OCI-LY1 (cell line): ENCODE measurements at regions not wholly inside any gene's neighbourhood (a gene's known extent, or its start where the extent isn't known, plus 50 kb on each side); places are given as distances from the start of the nearest gene placed in this dataset.

Experiments
- H2AFZ ChIP-seq: fragments of 200-600 bp; sonication (generic), shearing (Covaris generic); 2 replicates; pipeline ENCODE4 v1.6.0; 2014; ENCODE audit warnings: antibody characterized with exemption, mild to moderate bottlenecking, low read length
- H3F3A ChIP-seq: fragments of 200-600 bp; sonication (generic), shearing (Covaris generic); 2 replicates; pipeline ENCODE4 v1.6.0; 2014; ENCODE audit warnings: mild to moderate bottlenecking, antibody characterized with exemption, low read length, moderate library complexity; ENCODE audit not compliant: insufficient read depth
- H3K27ac ChIP-seq: fragments of 200-600 bp; sonication (generic); 2 replicates; pipeline ENCODE4 v1.5.1; 2014; ENCODE audit warnings: low read length, mixed run types, mild to moderate bottlenecking, low read depth; ENCODE audit not compliant: poor library complexity, severe bottlenecking
- H3K27me3 ChIP-seq: fragments of 200-600 bp; sonication (generic); 2 replicates; pipeline ENCODE4 v1.6.0; 2014; ENCODE audit warnings: antibody characterized with exemption, mild to moderate bottlenecking, low read length, moderate library complexity; ENCODE audit not compliant: insufficient read depth
- H3K36me3 ChIP-seq: fragments of 200-600 bp; sonication (generic); 2 replicates; pipeline ENCODE4 v1.6.1; 2014; ENCODE audit warnings: mild to moderate bottlenecking, antibody characterized with exemption, low read length, moderate library complexity, mixed read lengths; ENCODE audit not compliant: insufficient read depth
- H3K4me1 ChIP-seq: fragments of 200-600 bp; sonication (generic); 2 replicates; pipeline ENCODE4 v1.5.1; 2014; ENCODE audit warnings: mild to moderate bottlenecking, low read length, moderate library complexity; ENCODE audit not compliant: insufficient read depth, severe bottlenecking
- H3K4me2 ChIP-seq: fragments of 200-600 bp; sonication (generic), shearing (Covaris generic); 2 replicates; pipeline ENCODE4 v1.6.1; 2014; ENCODE audit warnings: low read length
- H3K4me3 ChIP-seq: fragments of 200-600 bp; sonication (generic); 2 replicates; pipeline ENCODE4 v1.5.1; 2014; ENCODE audit warnings: low read length, low read depth, mild to moderate bottlenecking, mixed read lengths; ENCODE audit not compliant: poor library complexity, severe bottlenecking
- H3K79me2 ChIP-seq: fragments of 200-600 bp; shearing (Covaris generic); 2 replicates; pipeline ENCODE4 v1.6.1; 2016; ENCODE audit warnings: mixed run types, low read length, mixed read lengths; ENCODE audit not compliant: insufficient read depth
- H3K9ac ChIP-seq: fragments of 200-600 bp; sonication (generic), shearing (Covaris generic); 2 replicates; pipeline ENCODE4 v1.6.1; 2014; ENCODE audit warnings: mild to moderate bottlenecking, low read length, mixed read lengths
- H3K9me2 ChIP-seq: fragments of 200-600 bp; sonication (generic), shearing (Covaris generic); 2 replicates; pipeline ENCODE4 v1.6.1; 2014; ENCODE audit warnings: low read depth, mild to moderate bottlenecking, low read length, mixed read lengths
- H3K9me3 ChIP-seq: fragments of 200-600 bp; shearing (Covaris generic); 2 replicates; pipeline ENCODE4 v1.6.1; 2014; ENCODE audit warnings: low read length, mixed read lengths
- H4K20me1 ChIP-seq: fragments of 200-600 bp; sonication (generic), shearing (Covaris generic); 2 replicates; pipeline ENCODE4 v1.6.0; 2016; ENCODE audit warnings: mild to moderate bottlenecking, low read length; ENCODE audit not compliant: insufficient read depth
- EZH2 ChIP-seq: fragments of 200-600 bp; sonication (generic), shearing (Covaris generic); IDR thresholded peaks from 2 replicates; pipeline ENCODE4 v1.8.0; 2017; ENCODE audit warnings: borderline replicate concordance, mixed run types, mild to moderate bottlenecking, antibody characterized with exemption, low read length, moderate library complexity, mixed read lengths
- TF ChIP-seq, protein P1 (sequence below): fragments of 200-600 bp; sonication (generic), shearing (Covaris generic); IDR thresholded peaks from 2 replicates; pipeline ENCODE4 v1.5.1; 2017; ENCODE audit warnings: mild to moderate bottlenecking, antibody characterized with exemption, low read length, moderate library complexity, mixed read lengths

DNA sequence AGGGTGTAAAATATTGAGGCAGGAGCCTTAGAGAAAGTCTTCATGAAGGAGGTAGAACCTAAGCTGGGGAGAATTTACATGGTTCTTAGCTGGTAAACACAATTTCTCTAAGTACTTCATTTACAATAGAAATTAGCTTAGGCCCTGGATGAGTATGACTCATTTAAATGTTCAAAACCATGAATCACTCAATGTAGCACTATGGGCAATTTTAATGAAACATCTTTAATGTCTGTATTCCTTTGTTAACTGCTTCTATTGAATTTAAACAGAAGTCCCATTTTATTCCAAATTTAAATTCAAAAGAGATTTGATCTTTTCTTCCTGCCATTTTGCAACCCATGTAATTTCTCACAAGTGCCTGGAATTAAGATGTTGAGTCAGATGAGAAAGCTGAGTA is 252.1 kb downstream of the RFC3 start:
- no peak overlapping the region for H3K4me3 ChIP-seq
- H3K79me2 ChIP-seq: no peaks in the 10 kb centered on the region
- no peak for TF ChIP-seq EZH2
- TF ChIP-seq, protein P1, sequence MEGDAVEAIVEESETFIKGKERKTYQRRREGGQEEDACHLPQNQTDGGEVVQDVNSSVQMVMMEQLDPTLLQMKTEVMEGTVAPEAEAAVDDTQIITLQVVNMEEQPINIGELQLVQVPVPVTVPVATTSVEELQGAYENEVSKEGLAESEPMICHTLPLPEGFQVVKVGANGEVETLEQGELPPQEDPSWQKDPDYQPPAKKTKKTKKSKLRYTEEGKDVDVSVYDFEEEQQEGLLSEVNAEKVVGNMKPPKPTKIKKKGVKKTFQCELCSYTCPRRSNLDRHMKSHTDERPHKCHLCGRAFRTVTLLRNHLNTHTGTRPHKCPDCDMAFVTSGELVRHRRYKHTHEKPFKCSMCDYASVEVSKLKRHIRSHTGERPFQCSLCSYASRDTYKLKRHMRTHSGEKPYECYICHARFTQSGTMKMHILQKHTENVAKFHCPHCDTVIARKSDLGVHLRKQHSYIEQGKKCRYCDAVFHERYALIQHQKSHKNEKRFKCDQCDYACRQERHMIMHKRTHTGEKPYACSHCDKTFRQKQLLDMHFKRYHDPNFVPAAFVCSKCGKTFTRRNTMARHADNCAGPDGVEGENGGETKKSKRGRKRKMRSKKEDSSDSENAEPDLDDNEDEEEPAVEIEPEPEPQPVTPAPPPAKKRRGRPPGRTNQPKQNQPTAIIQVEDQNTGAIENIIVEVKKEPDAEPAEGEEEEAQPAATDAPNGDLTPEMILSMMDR: no peak
- H3K27me3 ChIP-seq: no peaks in the 10 kb centered on the region
- no peaks in the 10 kb centered on the region for H3K9me2 ChIP-seq
- no peak overlapping the region for H2AFZ ChIP-seq
- no peaks in the 10 kb centered on the region for H4K20me1 ChIP-seq
- H3K36me3 ChIP-seq: no peaks in the 10 kb centered on the region
- peaks cover 8% of the 10 kb centered on the region for H3K4me1 ChIP-seq
- no peak overlapping the region for H3K9ac ChIP-seq
- H3K27ac ChIP-seq: no peak overlapping the region
- no peaks in the 10 kb centered on the region for H3F3A ChIP-seq
- no peaks in the 10 kb centered on the region for H3K9me3 ChIP-seq
- H3K4me2 ChIP-seq: no peak overlapping the region

DNA sequence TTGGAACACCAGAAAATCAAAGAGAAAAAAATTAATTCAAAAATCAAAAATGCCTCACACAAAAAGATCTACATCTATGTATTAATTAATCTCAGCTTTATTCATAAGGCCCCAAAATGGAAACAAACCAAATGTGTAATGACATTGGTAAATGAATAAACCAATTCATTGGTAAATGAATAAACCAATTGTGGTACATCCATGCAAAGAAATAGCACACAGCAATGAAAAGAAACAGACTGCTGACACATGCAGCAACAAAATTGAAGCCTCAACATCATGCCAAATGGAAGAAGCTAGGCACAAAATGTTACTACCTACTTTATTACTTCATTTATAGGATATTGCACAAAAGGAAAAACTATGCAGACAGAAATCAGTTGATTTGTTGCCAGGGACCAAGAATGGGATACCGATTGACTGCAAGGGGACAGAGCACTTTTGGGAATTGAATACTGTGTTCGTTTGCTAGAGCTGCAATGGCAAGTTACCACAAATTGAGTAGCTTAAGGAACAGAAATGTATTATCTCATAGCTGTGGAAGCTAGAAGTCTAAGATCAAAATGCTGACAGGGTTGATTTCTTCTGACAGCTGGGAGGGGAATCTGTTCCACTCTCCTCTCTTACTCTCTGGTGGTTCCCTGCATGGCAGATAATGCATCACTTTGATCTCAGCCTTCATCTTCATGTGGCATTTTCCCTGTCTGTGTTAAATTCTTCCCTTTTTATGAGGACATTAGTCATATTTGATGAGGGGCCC is 252.8 kb downstream of the RFC3 start:
- Histone ChIP-seq H3K27ac (no peak overlapping the region), H2AFZ (no peak overlapping the region), H3K79me2 (no peaks in the 10 kb centered on the region), H3K4me1 (peaks cover 8% of the 10 kb centered on the region), H4K20me1 (no peaks in the 10 kb centered on the region), H3K9ac (no peak overlapping the region), H3K4me2 (no peak overlapping the region), H3K9me3 (no peaks in the 10 kb centered on the region), H3K4me3 (no peak overlapping the region), H3K9me2 (no peaks in the 10 kb centered on the region), H3K36me3 (no peaks in the 10 kb centered on the region), H3F3A (no peaks in the 10 kb centered on the region), H3K27me3 (no peaks in the 10 kb centered on the region)
- no peak for TF ChIP-seq EZH2
- TF ChIP-seq, protein P1: no peak

DNA sequence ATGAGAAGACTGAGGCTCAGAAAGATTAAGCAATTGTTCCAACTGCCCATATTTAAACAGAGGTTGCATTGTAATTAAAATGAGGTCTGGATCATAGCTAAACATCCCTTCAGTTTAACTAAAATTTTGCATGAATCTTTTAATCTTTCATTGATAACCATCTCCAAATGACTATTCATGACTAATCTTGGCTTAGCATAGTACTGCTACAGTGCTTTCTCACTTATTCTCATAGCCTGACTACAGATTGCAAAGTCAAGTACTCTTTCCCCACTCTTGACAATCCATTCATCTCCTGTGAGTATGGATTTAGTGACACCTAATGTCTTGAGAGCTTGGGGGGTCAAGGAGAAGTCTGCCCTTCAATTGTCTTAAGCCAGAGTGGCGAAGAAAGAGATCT is 258.4 kb downstream of the RFC3 start:
- Histone ChIP-seq H3K9ac (no peak overlapping the region), H3K9me3 (no peaks in the 10 kb centered on the region), H3K4me1 (peaks cover 26% of the 10 kb centered on the region), H3K4me2 (no peak overlapping the region), H3K9me2 (no peaks in the 10 kb centered on the region), H3K27ac (no peak overlapping the region), H3K79me2 (no peaks in the 10 kb centered on the region), H3F3A (no peaks in the 10 kb centered on the region), H4K20me1 (no peaks in the 10 kb centered on the region), H2AFZ (no peak overlapping the region), H3K27me3 (no peaks in the 10 kb centered on the region), H3K36me3 (no peaks in the 10 kb centered on the region), H3K4me3 (no peak overlapping the region)
- TF ChIP-seq, protein P1: no peak
- no peak for TF ChIP-seq EZH2
